ENCODE measurements at regions not wholly inside any gene's neighbourhood (a gene's known extent, or its start where the extent isn't known, plus 50 kb on each side); places are given as distances from the start of the nearest gene placed in this dataset.

DNA sequence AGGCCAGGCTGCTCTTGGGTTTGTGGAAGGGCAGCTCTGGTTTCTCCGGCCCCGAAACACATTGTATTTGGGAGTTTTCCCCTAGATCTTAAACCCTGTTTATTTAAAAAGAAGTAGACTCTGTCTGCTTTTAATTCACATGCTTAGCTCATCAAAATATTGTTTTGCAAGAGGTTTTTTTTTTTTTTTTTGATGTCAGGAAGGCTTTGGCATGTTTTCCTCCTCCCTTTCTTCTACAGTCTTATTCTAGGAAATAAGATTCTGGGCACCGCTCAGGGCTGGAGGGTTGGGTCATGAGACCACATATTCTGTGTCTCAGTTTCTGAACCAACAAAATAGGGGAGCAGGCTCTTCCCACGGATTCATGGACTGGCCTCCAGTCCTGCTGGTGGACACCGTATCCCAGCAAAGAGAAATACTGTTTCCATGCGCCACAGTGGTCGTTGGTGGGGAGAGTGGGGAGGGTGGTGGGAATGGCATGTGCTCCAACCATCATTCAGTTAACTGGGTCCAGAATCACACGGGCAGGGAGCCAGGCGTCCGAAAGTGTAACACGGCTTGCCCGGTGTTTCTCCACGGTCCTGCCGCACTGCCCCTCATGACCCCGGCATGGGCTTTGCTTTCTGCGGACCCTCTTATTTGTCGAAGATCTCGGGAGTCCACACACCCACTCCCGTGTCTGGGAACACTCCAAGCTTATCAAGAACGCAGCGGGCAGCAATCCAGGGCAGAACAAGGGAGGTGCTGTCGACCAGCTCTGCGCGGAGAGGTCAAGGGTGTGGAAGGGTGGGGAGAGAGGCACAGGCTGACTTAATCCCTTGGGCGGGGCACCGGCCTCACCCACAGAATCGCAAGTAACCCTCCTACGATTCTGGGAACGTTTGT is 176.7 kb downstream of the GLI2 start:
- TF ChIP-seq, protein P1, sequence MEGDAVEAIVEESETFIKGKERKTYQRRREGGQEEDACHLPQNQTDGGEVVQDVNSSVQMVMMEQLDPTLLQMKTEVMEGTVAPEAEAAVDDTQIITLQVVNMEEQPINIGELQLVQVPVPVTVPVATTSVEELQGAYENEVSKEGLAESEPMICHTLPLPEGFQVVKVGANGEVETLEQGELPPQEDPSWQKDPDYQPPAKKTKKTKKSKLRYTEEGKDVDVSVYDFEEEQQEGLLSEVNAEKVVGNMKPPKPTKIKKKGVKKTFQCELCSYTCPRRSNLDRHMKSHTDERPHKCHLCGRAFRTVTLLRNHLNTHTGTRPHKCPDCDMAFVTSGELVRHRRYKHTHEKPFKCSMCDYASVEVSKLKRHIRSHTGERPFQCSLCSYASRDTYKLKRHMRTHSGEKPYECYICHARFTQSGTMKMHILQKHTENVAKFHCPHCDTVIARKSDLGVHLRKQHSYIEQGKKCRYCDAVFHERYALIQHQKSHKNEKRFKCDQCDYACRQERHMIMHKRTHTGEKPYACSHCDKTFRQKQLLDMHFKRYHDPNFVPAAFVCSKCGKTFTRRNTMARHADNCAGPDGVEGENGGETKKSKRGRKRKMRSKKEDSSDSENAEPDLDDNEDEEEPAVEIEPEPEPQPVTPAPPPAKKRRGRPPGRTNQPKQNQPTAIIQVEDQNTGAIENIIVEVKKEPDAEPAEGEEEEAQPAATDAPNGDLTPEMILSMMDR (IDR thresholded peaks at IDR 0.05; ENCODE audit: poor library complexity, severe bottlenecking): no peak
- no peak for TF ChIP-seq EZH2 (IDR thresholded peaks at IDR 0.05; ENCODE audit: borderline replicate concordance, insufficient read depth, low read length, poor library complexity, severe bottlenecking)
- no peak for TF ChIP-seq POLR2AphosphoS5 (IDR thresholded peaks at IDR 0.05)
- no peak for TF ChIP-seq SMC3 (conservative IDR thresholded peaks at IDR 0.05; ENCODE audit: poor library complexity)
- TF ChIP-seq, protein P2, sequence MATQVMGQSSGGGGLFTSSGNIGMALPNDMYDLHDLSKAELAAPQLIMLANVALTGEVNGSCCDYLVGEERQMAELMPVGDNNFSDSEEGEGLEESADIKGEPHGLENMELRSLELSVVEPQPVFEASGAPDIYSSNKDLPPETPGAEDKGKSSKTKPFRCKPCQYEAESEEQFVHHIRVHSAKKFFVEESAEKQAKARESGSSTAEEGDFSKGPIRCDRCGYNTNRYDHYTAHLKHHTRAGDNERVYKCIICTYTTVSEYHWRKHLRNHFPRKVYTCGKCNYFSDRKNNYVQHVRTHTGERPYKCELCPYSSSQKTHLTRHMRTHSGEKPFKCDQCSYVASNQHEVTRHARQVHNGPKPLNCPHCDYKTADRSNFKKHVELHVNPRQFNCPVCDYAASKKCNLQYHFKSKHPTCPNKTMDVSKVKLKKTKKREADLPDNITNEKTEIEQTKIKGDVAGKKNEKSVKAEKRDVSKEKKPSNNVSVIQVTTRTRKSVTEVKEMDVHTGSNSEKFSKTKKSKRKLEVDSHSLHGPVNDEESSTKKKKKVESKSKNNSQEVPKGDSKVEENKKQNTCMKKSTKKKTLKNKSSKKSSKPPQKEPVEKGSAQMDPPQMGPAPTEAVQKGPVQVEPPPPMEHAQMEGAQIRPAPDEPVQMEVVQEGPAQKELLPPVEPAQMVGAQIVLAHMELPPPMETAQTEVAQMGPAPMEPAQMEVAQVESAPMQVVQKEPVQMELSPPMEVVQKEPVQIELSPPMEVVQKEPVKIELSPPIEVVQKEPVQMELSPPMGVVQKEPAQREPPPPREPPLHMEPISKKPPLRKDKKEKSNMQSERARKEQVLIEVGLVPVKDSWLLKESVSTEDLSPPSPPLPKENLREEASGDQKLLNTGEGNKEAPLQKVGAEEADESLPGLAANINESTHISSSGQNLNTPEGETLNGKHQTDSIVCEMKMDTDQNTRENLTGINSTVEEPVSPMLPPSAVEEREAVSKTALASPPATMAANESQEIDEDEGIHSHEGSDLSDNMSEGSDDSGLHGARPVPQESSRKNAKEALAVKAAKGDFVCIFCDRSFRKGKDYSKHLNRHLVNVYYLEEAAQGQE (IDR thresholded peaks at IDR 0.05; ENCODE audit: borderline replicate concordance): no peak

All from neural cell (in vitro differentiated cells).